ENCODE measurements at regions not wholly inside any gene's neighbourhood (a gene's known extent, or its start where the extent isn't known, plus 50 kb on each side); places are given as distances from the start of the nearest gene placed in this dataset.

GRCh38 chr2:120437604-120438000 lies 91.7 kb downstream of the INHBB start:
- Histone ChIP-seq H3K27me3 (no peaks in the 10 kb centered on the region), H3K9me3 (no peaks in the 10 kb centered on the region), H3K4me3 (ENCODE audit: low read depth, low read length) (no peak overlapping the region), H3K36me3 (no peaks in the 10 kb centered on the region), H3K4me1 (no peaks in the 10 kb centered on the region)
- DNase-seq: no peak
- no peak for TF ChIP-seq CTCF (IDR thresholded peaks at IDR 0.05; ENCODE audit: low read depth, low read length)

- H3K9me3 ChIP-seq: no peaks in the 10 kb centered on the region
- no peak overlapping the region for H3K4me3 ChIP-seq (ENCODE audit: low read depth, low read length)
- no peaks in the 10 kb centered on the region for H3K4me1 ChIP-seq
- no peak for TF ChIP-seq CTCF (IDR thresholded peaks at IDR 0.05; ENCODE audit: low read depth, low read length)
- no peaks in the 10 kb centered on the region for H3K36me3 ChIP-seq
- H3K27me3 ChIP-seq: no peaks in the 10 kb centered on the region
- no peak for DNase-seq
Measured at GRCh38 chr2:120438301-120439066, 92.5 kb downstream of the INHBB start.

GRCh38 chr2:120439067-120439368 lies 93.1 kb downstream of the INHBB start:
- no peak for TF ChIP-seq CTCF (IDR thresholded peaks at IDR 0.05; ENCODE audit: low read depth, low read length)
- Histone ChIP-seq H3K4me3 (ENCODE audit: low read depth, low read length) (no peak overlapping the region), H3K9me3 (no peaks in the 10 kb centered on the region), H3K27me3 (no peaks in the 10 kb centered on the region), H3K36me3 (no peaks in the 10 kb centered on the region), H3K4me1 (no peaks in the 10 kb centered on the region)
- no peak for DNase-seq

GRCh38 chr2:120439637-120440384 lies 93.9 kb downstream of the INHBB start:
- Histone ChIP-seq H3K36me3 (no peaks in the 10 kb centered on the region), H3K4me1 (no peaks in the 10 kb centered on the region), H3K9me3 (no peaks in the 10 kb centered on the region), H3K27me3 (no peaks in the 10 kb centered on the region), H3K4me3 (ENCODE audit: low read depth, low read length) (no peak overlapping the region)
- no peak for TF ChIP-seq CTCF (IDR thresholded peaks at IDR 0.05; ENCODE audit: low read depth, low read length)
- no peak for DNase-seq

GRCh38 chr2:120440521-120441350 lies 94.8 kb downstream of the INHBB start:
- H3K27me3 ChIP-seq: no peaks in the 10 kb centered on the region
- no peak for TF ChIP-seq CTCF (IDR thresholded peaks at IDR 0.05; ENCODE audit: low read depth, low read length)
- H3K4me1 ChIP-seq: no peaks in the 10 kb centered on the region
- no peak for DNase-seq
- no peak overlapping the region for H3K4me3 ChIP-seq (ENCODE audit: low read depth, low read length)
- no peaks in the 10 kb centered on the region for H3K9me3 ChIP-seq
- no peaks in the 10 kb centered on the region for H3K36me3 ChIP-seq
